ENCODE measurements at regions not wholly inside any gene's neighbourhood (a gene's known extent, or its start where the extent isn't known, plus 50 kb on each side); places are given as distances from the start of the nearest gene placed in this dataset.

DNA sequence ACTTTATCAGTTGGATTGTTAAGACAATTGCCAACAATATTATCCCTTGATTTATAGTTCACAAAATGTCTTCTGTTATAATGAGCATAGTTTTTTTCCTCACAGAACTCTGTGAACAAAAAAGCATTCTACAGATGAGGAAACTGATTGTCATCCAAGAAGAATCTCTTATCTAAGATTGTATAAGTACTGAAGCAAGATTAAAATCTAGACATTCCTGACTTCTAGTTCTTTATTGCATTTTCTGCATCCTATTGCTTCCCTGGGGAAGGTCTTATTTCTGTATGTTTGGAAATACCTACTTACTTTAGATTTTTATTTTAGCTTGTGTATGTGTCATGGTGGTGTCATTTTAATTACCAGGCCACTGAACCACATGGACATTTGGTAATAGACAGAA is 884.9 kb upstream of the WWC1 start:
- ChIA-PET CTCF (interaction anchor here (0.9 kb wide), 1 partner anchor 12 kb away, joined by 5 read pairs; no protein-coding TSS in a partner anchor), RAD21 (ENCODE audit: unreplicated experiment) (no interaction called here), SMC1A (ENCODE audit: uncharacterized antibody, unreplicated experiment) (no interaction called here), POLR2A (no interaction called here)
- no peak overlapping the region for H3K4me3 ChIP-seq
- no peak overlapping the region for H3K4me2 ChIP-seq (ENCODE audit: control insufficient read depth, insufficient read depth)
- no peak for DNase-seq (ENCODE audit: low read depth, low spot score)
- H3K27ac ChIP-seq (ENCODE audit: control insufficient read depth, insufficient read depth), result no peak overlapping the region
- no peak overlapping the region for H3K9ac ChIP-seq (ENCODE audit: control insufficient read depth, insufficient read depth, low read length)
- no peaks in the 10 kb centered on the region for H3K27me3 ChIP-seq (replicated peaks in 1 of 2; ENCODE audit: control insufficient read depth in 2 of 2, insufficient read depth in 2 of 2, low read length in 1 of 2)
- no peaks in the 10 kb centered on the region for H4K20me1 ChIP-seq (ENCODE audit: control insufficient read depth, insufficient read depth)
- no peaks in the 10 kb centered on the region for H3K79me2 ChIP-seq (ENCODE audit: control insufficient read depth, insufficient read depth, low read length)
- BruUV-seq (replicated peaks), result no TSS peak
- ATAC-seq, result no peak
- no peak overlapping the region for H2AFZ ChIP-seq (ENCODE audit: control insufficient read depth, low read depth, low read length)
- no peaks in the 10 kb centered on the region for H3K36me3 ChIP-seq (ENCODE audit: control insufficient read depth in 2 of 2, insufficient read depth in 2 of 2, low read length in 1 of 2)
- intact Hi-C loops (cut with micrococcal nuclease; ENCODE audit: unreplicated experiment) (no loop called here), in situ Hi-C loops (cut with MboI) (no loop called here)
- TF ChIP-seq ZNF687 (IDR thresholded peaks at IDR 0.05) (no peak), SRF (IDR thresholded peaks at IDR 0.05; ENCODE audit: low read depth in 2 of 2, low read length in 2 of 2) (no peak), CBX3 (IDR thresholded peaks at IDR 0.05; ENCODE audit: borderline replicate concordance, low read depth) (no peak)
- FAIRE-seq, result no peak
- H3K9me3 ChIP-seq (replicated peaks; ENCODE audit: control insufficient read depth, insufficient read depth, low read length), result no peaks in the 10 kb centered on the region
- H3K4me1 ChIP-seq (ENCODE audit: control insufficient read depth, insufficient read depth, low read length), result no peaks in the 10 kb centered on the region

DNA sequence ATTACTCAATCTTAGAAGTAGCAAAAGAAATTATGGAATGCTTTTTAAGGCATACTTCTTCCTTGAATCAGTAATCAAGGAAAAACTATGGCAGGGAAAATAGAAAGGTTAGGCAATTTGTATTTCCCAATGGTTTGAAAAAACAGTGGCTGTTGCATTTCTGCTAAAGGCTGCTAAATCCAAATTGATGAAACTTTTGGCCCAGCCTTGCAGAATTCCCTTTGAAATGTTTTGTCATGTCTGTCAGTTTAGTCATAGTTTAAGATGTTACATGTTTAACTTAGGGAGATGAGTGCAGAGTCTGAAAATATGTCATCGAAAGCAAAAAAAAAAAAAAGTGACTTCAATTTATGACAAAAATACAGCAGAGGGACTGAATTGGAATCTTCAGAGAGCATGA is 878.9 kb upstream of the WWC1 start:
- ChIA-PET RAD21 (ENCODE audit: unreplicated experiment) (no interaction called here), POLR2A (no interaction called here), SMC1A (ENCODE audit: uncharacterized antibody, unreplicated experiment) (no interaction called here), CTCF (no interaction called here)
- Histone ChIP-seq H3K4me2 (ENCODE audit: control insufficient read depth, insufficient read depth) (no peak overlapping the region), H3K79me2 (ENCODE audit: control insufficient read depth, insufficient read depth, low read length) (no peaks in the 10 kb centered on the region), H3K4me1 (ENCODE audit: control insufficient read depth, insufficient read depth, low read length) (no peaks in the 10 kb centered on the region), H3K9ac (ENCODE audit: control insufficient read depth, insufficient read depth, low read length) (no peak overlapping the region), H2AFZ (ENCODE audit: control insufficient read depth, low read depth, low read length) (no peak overlapping the region), H3K4me3 (no peak overlapping the region), H3K36me3 (ENCODE audit: control insufficient read depth in 2 of 2, insufficient read depth in 2 of 2, low read length in 1 of 2) (no peaks in the 10 kb centered on the region), H3K9me3 (replicated peaks; ENCODE audit: control insufficient read depth, insufficient read depth, low read length) (no peaks in the 10 kb centered on the region), H4K20me1 (ENCODE audit: control insufficient read depth, insufficient read depth) (no peaks in the 10 kb centered on the region), H3K27ac (ENCODE audit: control insufficient read depth, insufficient read depth) (no peak overlapping the region), H3K27me3 (replicated peaks in 1 of 2; ENCODE audit: control insufficient read depth in 2 of 2, insufficient read depth in 2 of 2, low read length in 1 of 2) (no peaks in the 10 kb centered on the region)
- no peak for FAIRE-seq
- WGBS (ENCODE audit: insufficient coverage, insufficient replicate concordance, low lambda C conversion rate, missing lambda C conversion rate), result 20% methylated on average over 1 of the region's 1 CpG
- no peak for ATAC-seq
- BruUV-seq (replicated peaks), result no TSS peak
- intact Hi-C loops (cut with micrococcal nuclease; ENCODE audit: unreplicated experiment) (no loop called here), in situ Hi-C loops (cut with MboI) (no loop called here)
- DNase-seq (ENCODE audit: low read depth, low spot score), result no peak
- TF ChIP-seq BCLAF1 (IDR thresholded peaks at IDR 0.05) (no peak), STAT1 (conservative IDR thresholded peaks at IDR 0.05) (no peak), SIN3A (IDR thresholded peaks at IDR 0.05; ENCODE audit: low read depth, low read length) (no peak), USF1 (IDR thresholded peaks at IDR 0.05; ENCODE audit: borderline replicate concordance, extremely low read length, insufficient read depth, low read depth, low read length) (no peak), SMAD5 (IDR thresholded peaks at IDR 0.05; ENCODE audit: low read depth) (no peak), IRF4 (IDR thresholded peaks at IDR 0.05; ENCODE audit: low read depth, low read length) (no peak), EP300 (IDR thresholded peaks at IDR 0.05; ENCODE audit: borderline replicate concordance in 1 of 2, control insufficient read depth in 1 of 2, low read depth in 2 of 2, low read length in 2 of 2) (no peak), ZNF384 (IDR thresholded peaks at IDR 0.05; ENCODE audit: borderline replicate concordance, low read depth, low read length) (no peak)

Measured in GM12878 (cell line).